ENCODE measurements at regions not wholly inside any gene's neighbourhood (a gene's known extent, or its start where the extent isn't known, plus 50 kb on each side); places are given as distances from the start of the nearest gene placed in this dataset.

DNA sequence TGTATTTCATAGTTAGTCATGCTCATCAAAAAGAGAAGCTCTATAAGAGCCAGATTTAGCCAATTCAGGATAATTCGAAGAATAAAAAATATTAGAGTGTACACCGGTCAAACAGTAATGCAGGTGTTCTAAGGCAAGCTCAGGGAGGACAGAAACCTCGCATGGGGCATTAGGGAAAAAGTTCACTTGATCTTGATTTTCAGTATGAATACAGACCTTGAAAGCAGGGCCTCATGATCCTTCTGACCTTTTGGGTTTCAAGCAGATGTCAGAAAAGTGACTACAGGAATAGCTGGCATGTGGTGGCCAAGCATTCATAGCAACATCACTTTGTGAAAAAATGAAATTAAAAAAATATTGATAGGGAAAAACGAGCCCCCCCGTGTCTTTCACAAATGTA is 394.9 kb downstream of the KIF4B start:
- DNase-seq (ENCODE audit: low read depth), result no peak

DNA sequence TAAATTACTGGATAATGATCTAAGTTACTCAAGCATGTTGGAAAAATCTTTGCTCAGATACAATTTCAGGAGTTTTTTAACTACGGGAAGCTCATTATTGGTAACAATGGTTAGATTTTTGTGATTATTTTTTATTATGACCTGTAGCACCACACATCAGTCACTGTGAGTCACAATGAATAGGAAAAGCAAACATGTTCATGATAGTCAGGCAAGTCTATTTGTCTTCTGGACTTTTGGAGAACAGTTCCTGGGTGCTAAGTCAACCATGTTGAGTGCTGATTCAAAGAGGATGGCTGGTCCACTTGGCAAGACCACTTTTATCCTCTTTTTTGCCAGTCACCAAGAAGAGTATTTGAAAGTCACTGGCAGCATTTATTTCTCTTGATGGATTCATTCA is 403.2 kb downstream of the KIF4B start:
- no peak for DNase-seq (ENCODE audit: low read depth)

DNA sequence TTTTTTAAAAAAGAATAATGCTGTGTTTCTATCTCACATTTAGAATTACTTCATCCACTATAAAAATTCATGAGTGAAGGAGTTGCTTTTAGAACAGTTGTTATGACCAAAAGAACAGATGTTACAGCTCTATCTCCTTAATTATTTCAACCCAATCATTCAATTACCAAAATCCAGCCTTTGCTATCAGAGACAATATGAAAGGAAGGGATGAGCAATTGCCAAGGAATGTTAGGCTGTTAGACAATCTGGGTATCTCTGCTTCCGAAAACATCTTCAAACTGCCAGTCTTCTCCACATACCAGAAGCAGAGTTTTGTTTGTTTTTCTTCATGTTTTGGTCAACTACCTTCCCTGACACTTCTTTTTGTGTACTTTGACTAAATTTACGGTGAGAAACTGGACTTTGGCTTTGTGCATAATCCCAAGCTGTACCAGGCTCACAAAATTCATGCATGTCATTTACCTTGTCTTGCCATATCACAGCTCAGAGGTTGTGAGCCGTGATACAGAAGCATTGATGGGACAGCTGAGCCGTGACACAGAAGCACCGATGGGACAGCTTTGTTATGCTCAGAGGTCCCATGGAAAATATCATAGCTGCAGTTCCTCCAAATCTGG is 405.5 kb downstream of the KIF4B start:
- no peak for DNase-seq (ENCODE audit: low read depth)

DNA sequence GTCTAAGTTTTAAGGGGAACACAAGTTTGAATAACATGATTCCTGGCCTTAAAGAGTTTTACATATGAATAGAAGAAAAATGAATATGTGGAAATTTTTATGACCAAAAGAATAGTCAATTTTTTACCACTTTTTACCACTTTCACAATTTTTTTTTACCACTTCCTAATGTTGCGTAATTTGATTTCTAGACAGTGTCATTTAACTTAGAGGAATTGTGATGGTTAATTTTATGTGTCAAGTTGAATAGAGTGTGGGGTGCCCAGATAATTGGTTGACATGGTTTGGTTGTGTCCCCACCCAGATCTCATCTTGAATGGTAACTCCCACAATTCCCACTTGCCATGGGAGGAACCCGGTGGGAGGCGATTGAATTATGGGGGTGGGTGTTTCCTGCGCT is 416.6 kb downstream of the KIF4B start:
- no peak for DNase-seq (ENCODE audit: low read depth)

DNA sequence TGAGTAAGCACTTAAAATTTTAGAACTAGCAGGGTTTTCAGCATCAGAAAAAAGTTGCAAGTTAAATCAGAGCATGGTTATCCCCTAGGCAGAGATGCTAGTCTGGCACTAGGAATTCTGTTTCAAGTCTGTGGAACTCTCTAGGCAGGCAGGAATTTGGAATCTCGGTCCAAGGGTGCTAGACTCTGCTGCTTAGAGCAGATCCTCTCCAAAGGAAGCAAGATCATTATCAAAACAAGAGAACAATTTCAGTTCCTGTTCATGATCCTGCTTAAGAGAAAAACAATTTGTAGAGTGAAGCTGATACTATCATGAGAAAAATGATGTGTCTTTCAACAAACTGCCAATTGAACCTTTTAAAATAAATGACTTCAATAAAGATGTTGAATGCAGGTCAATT is 420.7 kb downstream of the KIF4B start:
- no peak for DNase-seq (ENCODE audit: low read depth)

DNA sequence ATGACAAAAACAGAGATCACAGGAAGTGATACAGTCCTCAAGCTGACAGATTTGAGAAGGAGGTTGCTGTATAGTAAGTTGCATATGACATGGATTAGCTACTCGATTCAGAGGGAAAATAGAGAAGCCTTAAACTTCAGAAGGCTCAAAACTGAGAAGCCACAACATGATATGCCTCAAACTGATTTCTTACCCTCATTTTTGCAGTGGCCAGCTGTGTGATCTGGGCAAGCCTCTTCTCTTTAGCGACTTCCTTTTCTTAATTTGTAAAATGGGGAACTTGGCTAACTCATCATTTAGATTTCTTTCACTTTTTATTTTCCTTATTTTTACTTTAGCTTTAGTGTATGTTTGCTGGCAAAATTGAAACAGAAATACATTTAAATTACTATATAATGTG is 421.1 kb downstream of the KIF4B start:
- DNase-seq (ENCODE audit: low read depth), result no peak

DNA sequence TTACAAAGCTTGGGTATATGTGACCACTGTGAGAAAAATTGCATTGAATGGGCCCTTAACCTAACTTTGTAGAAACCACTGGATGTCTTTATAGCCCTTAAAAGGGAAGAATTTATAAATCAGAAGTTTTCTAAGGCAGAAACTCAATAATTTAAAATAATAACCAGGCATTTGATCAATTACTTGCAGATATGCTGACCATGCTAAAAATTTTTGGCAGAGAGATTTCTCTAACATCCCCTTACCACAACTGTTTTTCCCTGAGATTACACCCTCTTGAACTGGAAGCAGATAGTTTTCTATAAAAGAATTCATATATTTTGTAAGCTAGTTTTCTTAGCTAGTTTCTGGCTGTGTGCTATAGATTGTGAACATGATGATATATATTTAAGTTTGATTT is 428.3 kb downstream of the KIF4B start:
- no peak for DNase-seq (ENCODE audit: low read depth)

DNA sequence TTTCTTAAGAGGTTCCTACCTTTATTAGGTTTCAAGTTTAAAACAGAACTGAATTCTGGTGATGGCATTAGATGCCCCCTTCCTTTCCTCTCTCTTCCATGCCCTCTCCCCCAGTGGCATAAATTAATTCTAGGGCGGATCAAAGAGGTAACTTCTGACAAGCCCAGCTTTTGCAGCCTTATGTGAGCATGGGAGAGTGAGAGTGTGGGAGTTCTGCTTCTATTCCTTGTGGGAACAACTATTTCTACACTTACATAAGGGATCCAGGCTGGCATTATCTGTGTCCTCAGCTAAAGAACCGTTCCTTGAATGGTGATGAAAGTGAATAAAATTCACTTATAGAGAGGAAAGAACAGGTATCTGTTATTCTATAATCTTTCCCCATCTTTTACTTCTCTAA is 437.6 kb downstream of the KIF4B start:
- DNase-seq (ENCODE audit: low read depth), result no peak

DNA sequence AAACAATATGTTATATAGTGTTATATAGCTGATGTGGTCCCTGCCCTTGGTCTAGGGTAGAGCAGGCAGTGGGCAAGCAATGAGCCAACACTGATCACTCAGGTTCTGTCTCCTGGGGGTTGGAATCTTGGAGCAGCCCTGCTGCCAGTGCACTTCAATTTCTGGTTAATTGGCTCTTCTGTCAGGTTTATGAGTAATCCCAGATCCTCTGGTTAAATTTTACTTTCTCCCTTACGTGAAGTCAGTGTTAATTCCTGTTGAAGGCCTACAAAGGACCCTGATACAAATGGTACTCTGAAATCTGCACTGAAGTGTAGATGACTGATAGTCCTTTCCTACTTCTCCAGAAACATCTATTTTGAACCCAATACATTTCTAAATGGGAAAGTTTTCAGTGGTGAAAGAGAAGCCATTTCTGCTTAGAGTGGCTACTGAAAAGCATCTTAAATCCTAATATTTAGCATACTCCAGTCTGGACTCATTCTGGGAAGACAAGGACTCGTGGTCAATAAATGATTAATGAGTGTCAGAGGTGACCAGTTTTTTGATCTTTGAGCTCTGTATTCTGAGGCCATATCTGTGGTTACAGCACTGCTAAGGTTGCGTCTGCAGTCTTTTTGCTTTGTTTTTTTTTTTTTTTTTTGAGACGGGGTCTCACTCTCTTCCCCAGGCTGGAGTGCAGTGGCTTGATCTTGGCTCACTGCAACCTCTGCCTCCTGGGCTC is 442.4 kb downstream of the KIF4B start:
- no peak for DNase-seq (ENCODE audit: low read depth)

DNA sequence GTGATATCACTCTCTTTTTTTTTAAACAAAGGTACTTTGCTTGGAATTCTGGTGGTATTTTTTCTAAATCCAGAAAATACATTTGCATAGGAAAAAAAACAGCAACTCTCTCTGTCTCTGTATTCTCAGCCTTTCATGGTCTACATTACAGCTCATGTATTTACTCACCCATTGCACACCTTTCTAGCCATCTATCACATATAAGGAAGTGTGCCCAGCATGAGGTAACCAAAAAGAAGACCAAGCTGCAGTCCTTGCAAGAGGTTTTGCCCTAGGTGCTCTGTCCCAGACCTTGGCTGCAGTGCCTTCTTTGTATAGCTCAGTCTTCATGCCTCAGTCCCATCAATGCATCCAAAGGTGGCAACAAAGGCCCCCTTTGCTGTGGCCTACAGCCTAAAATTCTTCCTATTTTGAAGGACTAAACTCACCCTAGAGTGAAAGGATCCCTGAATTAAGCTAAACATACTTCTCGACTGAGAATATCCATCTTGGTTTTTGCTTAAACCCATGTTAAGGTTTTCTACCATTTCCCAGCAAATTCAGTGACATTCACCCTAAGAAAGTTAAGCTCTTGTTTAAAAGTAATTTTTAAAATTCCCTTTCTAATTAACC is 446.4 kb downstream of the KIF4B start:
- no peak for DNase-seq (ENCODE audit: low read depth)

DNA sequence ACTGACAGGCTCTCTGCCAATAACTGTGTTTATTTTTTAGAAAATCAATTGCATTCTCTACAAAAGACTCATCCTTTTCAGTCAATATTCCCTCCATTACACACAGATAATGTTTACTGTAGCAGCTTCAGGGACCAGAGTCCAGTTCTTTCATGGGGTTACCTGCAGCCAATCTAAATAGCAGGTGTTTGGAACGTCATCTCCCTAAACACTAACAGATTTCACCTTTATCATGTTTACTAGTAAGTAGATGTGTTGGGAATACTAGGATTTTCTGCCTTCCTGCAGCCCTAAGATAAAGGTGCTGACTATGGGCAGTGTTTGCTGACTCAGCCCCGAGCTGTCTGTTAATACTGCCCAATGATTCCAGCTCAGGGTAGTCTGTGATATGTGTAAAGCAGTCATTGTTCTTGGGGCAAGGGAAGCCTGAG is 447.0 kb downstream of the KIF4B start:
- DNase-seq (ENCODE audit: low read depth), result no peak

DNA sequence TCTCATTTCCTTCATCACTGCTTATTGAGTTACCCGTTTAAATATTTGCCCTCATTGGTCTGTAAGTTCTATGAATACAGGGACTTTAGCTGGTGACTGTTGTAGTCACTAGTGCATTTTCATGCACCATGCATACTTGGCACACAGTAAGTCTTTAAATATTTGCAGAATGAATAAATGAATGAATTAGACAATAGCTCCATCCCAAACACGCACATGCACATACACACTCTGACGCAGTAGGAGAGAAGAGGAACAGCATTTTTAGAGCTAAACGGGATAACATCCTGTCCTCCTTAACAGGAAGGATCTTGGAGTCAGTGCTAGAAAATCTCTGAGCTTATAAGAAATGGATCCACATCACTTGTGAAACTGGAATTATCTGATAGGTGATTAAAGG is 447.7 kb downstream of the KIF4B start:
- DNase-seq (ENCODE audit: low read depth), result no peak

DNA sequence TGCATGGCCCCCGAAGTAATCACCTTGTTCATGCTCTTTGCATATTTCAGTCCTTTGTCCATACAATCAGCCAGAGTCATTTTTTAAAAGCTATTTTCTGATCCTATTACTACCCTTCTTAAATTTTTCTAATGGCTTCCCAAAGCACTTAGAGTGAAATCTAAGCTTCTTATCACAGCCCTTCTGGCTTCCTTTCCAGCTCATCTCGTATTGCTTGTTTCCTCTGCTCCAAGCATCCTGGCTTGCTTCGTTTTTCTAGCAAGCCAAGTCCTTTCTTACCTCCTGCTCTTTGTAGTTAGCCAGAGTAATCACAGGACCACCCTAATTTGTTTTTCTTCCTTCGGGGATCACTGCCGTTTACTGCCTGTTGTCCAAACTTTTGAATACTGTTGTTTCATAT is 453.3 kb downstream of the KIF4B start:
- no peak for DNase-seq (ENCODE audit: low read depth)

DNA sequence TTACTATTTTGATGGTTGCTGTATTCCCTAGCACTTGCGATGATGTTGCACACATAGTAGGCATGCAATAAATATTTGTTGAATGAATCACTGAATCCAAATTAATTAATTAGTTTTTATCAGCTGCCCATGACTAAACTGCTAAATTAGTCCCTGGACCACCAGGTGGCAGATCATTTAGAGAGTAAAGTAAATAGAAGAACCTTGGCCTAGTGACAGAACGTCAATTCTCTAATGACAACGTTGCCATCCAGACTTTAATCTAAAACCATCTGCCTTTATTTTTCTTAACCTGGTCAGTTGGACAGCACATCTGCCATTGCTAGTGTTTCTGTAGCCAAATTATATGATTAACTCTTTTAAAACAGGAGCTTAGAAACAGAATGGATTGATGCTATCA is 457.5 kb downstream of the KIF4B start:
- DNase-seq (ENCODE audit: low read depth), result no peak

DNA sequence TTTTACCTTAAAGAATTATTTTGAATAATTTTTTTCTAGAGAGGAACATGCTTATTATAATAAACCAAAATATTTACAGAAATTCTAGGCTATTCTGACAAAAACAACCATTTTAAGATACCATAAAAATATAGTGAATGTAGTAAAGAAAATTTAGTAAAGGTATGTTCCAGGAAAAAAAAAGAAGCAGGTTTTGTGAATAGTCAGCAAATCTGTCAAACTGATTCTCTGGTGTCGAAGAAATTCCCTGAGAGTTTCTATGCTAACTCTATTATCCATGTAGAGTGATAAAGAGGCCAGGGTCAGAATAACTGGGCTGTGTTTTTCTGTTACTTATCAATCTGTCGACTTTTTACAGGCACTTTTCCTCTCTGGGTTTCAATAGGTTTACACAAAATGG is 459.2 kb downstream of the KIF4B start:
- no peak for DNase-seq (ENCODE audit: low read depth)

DNA sequence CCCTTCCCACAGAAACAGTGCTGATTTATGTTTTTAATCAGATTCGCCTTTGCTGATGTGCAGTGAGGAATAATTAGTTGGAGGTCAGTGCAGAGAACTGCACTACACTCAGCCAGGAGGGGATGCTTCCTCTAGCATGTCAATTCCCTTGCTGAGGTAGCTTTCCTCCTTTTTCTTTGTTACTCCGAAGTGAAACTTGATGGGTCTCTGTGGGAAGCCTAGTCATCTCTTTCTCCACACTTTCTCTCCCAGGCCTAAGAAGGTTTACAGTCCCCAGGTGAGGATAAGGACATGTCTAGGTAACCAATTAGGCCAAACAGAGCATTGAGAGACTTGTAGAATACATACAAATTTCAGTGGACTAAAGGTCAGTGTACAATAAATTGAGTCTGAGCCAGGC is 461.8 kb downstream of the KIF4B start:
- no peak for DNase-seq (ENCODE audit: low read depth)

DNA sequence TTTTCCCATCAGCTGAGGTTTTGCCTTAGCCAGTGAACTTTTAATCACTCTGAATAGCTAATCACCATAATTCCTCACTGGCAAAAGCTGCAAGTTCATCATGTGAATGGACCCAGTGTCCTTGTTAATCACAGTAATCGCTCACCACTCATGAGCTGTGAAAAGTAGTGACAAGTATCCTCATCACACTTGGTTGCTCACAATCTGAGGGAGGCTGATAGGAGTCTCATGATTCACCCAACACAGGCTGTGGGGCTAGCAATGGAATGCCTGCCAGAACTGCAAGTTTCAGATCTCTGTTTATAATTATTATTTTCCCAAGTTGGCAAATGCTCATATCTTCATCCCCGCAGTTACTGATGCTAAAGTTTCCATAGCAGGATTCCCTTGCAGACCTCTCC is 467.2 kb downstream of the KIF4B start:
- no peak for DNase-seq (ENCODE audit: low read depth)

DNA sequence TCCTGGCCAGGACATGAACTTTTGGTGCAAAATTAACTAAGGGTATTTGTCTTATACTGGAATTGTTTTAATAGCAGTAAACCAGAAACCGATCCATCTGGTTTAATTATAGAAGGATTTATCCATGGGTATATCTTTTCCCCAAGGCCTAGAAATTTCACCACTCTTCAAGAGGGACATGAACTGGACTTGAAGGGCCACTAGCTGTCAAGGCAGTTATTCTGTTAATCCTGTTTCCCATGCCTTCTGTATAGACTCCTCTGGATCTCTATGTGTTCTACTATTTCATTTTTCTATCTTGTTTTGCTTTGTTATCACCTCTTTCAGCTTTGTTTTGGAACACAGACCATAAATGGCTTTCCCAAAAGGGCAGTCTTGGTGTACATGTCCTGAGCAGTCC is 467.6 kb downstream of the KIF4B start:
- no peak for DNase-seq (ENCODE audit: low read depth)

DNA sequence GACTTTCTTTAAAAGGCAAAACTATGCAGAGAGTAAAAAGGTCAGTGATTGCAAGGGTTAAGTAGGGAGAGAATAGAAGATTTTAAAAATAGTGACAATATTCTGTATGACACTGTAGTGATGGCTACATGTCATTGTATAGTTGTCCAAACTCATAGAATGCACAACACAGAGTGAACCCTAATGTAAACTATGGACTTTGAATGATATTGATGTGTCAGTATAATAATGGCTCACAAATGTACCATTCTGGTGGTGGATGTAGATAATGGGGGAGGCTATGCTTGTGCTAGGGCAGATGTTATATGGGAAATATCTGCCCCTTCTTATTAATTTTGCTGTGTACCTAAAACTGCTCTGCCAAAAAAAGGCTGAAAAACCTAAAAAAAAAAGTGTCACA is 468.9 kb downstream of the KIF4B start:
- no peak for DNase-seq (ENCODE audit: low read depth)

DNA sequence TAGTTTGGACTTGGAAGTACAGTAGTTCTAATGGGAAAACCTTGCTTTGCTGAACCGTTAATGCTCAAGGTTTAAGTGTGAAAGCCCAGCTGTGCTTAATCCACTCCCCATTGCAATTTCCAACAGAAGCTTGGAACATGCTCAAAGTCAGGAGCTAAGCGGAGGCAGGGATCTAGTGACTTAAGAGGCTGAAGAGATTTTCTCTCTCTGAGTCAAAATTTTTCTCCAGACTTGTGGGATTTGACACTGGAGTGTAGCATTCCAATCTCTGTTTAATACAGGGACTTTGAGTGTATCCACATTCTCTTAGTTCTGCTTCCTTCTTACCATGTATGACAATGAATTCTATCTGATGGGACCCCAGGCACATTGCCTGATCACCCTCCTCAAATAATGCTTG is 471.8 kb downstream of the KIF4B start:
- no peak for DNase-seq (ENCODE audit: low read depth)

DNA sequence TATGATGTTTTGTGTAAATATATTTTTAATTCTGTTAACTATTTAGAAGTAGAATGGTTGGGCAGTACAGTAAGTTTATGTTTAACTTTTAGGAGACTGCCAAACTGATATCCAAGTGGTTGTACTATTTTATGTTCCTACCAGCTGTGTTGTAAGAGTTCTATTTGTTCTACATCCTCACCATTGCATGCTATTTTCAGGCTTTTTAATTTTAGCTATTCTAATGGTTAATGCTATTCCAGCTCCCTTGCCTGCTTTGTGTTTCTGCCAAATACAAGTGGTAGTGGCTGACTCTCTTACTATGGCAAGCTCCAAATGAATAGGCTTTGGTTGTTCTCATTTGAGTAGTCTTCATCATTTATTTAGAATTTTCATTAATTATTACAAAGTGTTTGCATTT is 476.4 kb downstream of the KIF4B start:
- no peak for DNase-seq (ENCODE audit: low read depth)

DNA sequence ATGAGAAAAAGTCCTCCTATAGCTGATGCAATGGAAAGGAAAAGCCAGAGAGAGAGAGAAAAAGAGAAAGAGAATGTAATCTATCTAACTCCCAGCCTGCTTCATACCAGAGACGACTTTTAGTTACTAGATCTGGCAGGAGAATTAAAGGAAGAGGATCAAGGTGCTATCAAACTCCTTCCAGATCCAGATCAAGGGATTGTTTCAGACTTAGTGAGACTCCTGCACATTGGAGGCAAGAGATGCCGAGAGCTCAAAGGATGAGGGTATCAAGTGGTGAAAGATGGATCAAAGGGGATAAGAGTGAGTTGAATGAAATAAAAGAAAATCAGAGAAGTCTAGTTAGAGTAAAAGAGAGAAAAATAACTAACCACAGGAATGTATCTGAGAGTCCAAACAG is 478.6 kb downstream of the KIF4B start:
- DNase-seq (ENCODE audit: low read depth), result no peak

DNA sequence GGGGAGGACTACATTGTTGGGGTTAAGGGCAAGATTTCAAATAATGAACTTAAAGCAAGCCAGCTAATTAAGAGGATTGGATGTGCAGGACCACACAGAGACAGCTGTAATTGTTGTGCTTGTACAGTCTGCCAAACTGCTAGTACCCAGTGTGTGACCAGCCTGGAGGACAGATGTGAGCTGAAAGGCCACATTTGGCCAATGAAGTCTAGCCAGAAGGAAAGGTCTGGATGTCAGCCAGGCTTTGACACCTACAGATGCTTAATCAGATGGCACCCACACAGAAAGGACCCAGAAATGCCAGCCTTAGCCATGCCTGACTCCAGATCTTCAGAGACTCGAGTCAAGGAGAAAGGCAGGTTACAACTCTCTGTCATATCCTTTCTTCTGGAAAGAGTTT is 491.1 kb downstream of the KIF4B start:
- no peak for DNase-seq (ENCODE audit: low read depth)

DNA sequence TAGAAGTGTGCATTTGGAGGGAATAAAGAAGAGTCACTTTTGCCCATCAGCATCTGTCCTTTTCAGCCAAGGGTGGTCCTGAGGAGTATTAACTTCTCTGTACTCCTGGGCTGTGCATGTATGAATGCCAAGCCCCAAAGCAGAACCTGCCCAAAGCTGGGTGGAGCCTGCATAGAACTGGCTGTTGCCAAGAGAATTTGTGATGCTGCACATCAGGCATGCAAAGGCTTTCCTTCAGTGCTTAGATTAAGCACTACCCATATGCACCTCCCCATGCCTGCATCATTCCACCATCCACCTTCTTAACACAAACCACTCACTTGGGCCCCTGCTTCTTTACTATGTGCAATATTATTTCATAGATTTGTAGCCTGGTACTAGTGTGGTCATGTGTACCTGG is 493.8 kb downstream of the KIF4B start:
- DNase-seq (ENCODE audit: low read depth), result no peak
